Testis (tissue), 2 donors: ENCODE measurements at regions not wholly inside any gene's neighbourhood (a gene's known extent, or its start where the extent isn't known, plus 50 kb on each side); places are given as distances from the start of the nearest gene placed in this dataset.

Source experiments
- DNase-seq: peaks from one replicate; pipeline ENCODE4 v3.0.0-alpha.2; 2019
- H3K27ac ChIP-seq, 2 donors: fragments of 200-600 bp; sonication (generic); one replicate each; pipeline ENCODE4 v1.5.1; 2019
- H3K27me3 ChIP-seq: fragments of 200-600 bp; sonication (generic); one replicate; pipeline ENCODE4 v1.5.1; 2019
- H3K36me3 ChIP-seq: fragments of 200-600 bp; sonication (generic); one replicate; pipeline ENCODE4 v1.5.1; 2017; ENCODE audit warnings: low read depth; ENCODE audit errors: missing control alignments
- H3K4me1 ChIP-seq: fragments of 200-600 bp; sonication (generic); one replicate; pipeline ENCODE4 v1.5.1; 2019
- H3K4me3 ChIP-seq, 2 donors: fragments of 200-600 bp; sonication (generic); one replicate each; pipeline ENCODE4 v1.5.1; 2017 to 2019
- H3K9me3 ChIP-seq: fragments of 200-600 bp; sonication (generic); one replicate; pipeline ENCODE4 v1.5.1; 2017
- CTCF ChIP-seq, 3 experiments: fragments of 450-650 bp in 2 of 3; fragments of 200-600 bp in 1 of 3; sonication (generic) in 1 of 3; IDR thresholded peaks; one replicate each; pipeline ENCODE4 v1.5.1; 2016 to 2019; ENCODE audit warnings: antibody characterized with exemption in 3 of 3, mild to moderate bottlenecking in 2 of 3, moderate library complexity in 1 of 3
- POLR2A ChIP-seq: fragments of 450-650 bp; IDR thresholded peaks from one replicate; pipeline ENCODE4 v1.6.1; 2017; ENCODE audit warnings: antibody characterized with exemption, mild to moderate bottlenecking, moderate library complexity
- WGBS, 2 donors: methylation state at CpG; one replicate each; pipeline ENCODE4 v1.1.5; 2018; 5-methylcytosine and 5-hydroxymethylcytosine counted together
- intact Hi-C: fragments of 100-400 bp; cut with DNase I; formaldehyde crosslinking; loops from one replicate; pipeline ENCODE4 v1.15.1; 2023; ENCODE audit warnings: low total_unique reads

DNA sequence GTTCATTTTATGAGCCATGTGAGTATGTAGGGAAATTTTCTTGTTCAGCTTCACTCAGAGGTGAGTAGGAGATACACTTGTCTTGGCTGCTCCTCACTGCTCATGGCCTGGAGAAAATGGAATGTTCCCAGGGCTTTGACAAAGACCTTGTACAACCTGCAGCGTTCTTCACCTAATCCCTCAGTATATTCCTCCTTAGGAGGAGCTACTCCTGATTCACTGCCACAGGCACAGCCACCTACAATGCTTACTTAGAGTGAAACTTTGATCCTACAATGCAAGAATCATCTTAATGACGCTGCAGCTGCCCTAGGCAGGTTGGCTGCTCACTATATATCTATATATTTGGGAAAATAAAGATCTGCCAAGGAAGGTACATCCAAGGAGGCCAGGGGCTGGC is 364.2 kb downstream of the KLF5 start:
- intact Hi-C loops = no loop called here

DNA sequence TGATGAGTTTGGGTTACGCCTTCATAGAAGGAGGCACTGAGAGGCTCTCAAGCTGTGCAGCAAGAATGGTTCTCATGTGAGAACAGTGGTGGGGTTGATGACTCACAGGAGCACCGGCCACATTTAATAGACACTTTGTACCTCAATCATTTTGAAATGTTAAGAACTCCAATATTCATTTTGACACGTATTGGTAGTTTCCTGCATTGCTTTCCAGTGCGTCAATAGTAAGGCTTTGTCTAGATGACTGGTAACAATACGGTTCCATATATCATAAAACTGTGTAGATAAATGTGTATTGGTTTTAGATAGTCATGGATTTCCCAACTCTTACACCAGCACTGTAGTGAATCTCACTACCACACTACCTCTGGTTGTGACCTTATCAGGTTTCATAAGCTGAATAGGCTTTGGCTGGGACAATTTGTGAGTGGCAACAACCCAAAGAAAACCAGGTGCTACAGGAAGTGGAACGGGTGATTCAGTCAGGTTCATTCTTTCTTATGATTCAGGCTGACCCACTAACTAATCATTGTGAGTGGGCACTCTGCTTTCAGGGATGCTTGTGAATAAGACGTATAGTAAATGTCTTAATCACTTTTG is 362.6 kb downstream of the KLF5 start:
- Histone ChIP-seq H3K27ac (no peak overlapping the region), H3K36me3 (no peaks in the 10 kb centered on the region), H3K4me3 (no peak overlapping the region), H3K4me1 (no peaks in the 10 kb centered on the region), H3K9me3 (no peaks in the 10 kb centered on the region), H3K27me3 (no peaks in the 10 kb centered on the region)
- WGBS, 2 donors = 90 to 91% methylated on average over 7 of the region's 7 CpGs
- DNase-seq = no peak
- intact Hi-C loops = no loop called here
- no peak for TF ChIP-seq CTCF (IDR thresholded peaks at IDR 0.05)
- no peak for TF ChIP-seq POLR2A

More for the DNA sequence above, 364.2 kb downstream of the KLF5 start:
- Histone ChIP-seq H3K27ac (no peak overlapping the region), H3K4me1 (no peaks in the 10 kb centered on the region), H3K9me3 (no peaks in the 10 kb centered on the region), H3K27me3 (no peaks in the 10 kb centered on the region), H3K4me3 (no peak overlapping the region), H3K36me3 (no peaks in the 10 kb centered on the region)
- no peak for TF ChIP-seq POLR2A
- no peak for TF ChIP-seq CTCF (IDR thresholded peaks at IDR 0.05)
- 95 to 100% methylated on average over 2 of the region's 2 CpGs for WGBS, 2 donors
- DNase-seq = no peak

GRCh38 chr13:73419186-73419585 is 360.4 kb downstream of the KLF5 start:
- Histone ChIP-seq H3K36me3 (no peaks in the 10 kb centered on the region), H3K4me1 (no peaks in the 10 kb centered on the region), H3K4me3 (no peak overlapping the region), H3K27me3 (no peaks in the 10 kb centered on the region), H3K27ac (no peak overlapping the region), H3K9me3 (no peaks in the 10 kb centered on the region)
- TF ChIP-seq CTCF (IDR thresholded peaks at IDR 0.05) = no peak
- no peak for TF ChIP-seq POLR2A
- intact Hi-C loops = no loop called here
- DNase-seq = no peak
- 93 to 96% methylated on average over 1 of the region's 1 CpG for WGBS, 2 donors

DNA sequence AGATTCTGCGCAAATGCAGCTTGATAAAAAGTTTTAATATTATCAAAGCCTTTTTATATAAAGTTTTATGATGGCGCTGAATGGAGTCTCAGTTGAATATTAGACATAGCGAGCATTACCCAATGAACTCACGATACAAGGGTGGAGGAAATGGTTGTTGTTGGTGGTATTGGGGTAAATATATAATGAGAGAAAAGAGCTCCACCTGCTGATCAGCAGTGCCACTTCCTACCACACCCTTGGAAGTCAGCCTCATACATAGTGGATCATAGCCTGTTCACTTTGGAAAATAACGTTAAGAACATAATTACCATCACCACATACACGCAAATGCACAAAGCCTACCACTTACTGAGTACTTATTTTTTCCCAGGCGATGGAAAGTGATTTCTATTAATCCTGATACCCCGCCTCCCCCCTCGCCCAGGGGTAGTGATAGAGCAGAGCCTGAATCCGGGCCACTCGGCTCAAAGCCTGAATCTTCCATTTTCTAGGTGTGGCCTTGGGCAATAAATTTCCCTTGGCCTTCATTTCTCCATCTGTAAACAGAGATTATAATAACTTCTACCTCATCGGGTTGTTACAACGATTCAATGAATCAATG is 358.3 kb downstream of the KLF5 start:
- H3K4me3 ChIP-seq = peak overlapping the region in 1 of 2 donors; percentile 2
- intact Hi-C loops = no loop called here
- H3K9me3 ChIP-seq = no peaks in the 10 kb centered on the region
- TF ChIP-seq POLR2A (no peak), CTCF (IDR thresholded peaks at IDR 0.05) (no peak)
- H3K27me3 ChIP-seq = no peaks in the 10 kb centered on the region
- DNase-seq = peak; percentile 16
- 75 to 76% methylated on average over 13 of the region's 13 CpGs for WGBS, 2 donors
- no peak overlapping the region for H3K27ac ChIP-seq
- no peaks in the 10 kb centered on the region for H3K36me3 ChIP-seq
- no peaks in the 10 kb centered on the region for H3K4me1 ChIP-seq

DNA sequence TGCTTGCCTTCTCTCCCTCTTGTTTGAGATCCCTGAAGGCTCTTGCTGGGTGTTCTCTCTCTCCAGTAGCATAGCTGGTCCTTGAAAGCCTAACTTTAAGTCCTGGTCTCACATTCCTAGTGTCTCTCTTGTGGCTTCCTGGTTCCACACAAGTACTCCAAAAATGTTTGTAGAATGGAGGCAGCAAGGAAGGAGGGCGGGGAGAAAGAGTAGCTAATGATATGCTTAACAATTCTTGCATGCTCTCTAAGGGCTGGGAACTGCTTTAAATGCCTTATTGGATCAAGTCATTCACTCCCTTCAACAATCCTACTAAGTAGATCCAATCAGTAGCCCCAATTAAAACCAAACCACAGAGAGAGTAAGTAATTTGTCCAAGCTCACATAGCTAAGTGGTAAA is 357.3 kb downstream of the KLF5 start:
- Histone ChIP-seq H3K27me3 (no peaks in the 10 kb centered on the region), H3K9me3 (no peaks in the 10 kb centered on the region), H3K4me1 (no peaks in the 10 kb centered on the region), H3K27ac (no peak overlapping the region), H3K4me3 (no peak overlapping the region), H3K36me3 (no peaks in the 10 kb centered on the region)
- DNase-seq = no peak
- 68 to 71% methylated on average over 1 of the region's 1 CpG for WGBS, 2 donors
- TF ChIP-seq POLR2A (no peak), CTCF (IDR thresholded peaks at IDR 0.05) (no peak)
- intact Hi-C loops = no loop called here
